K562 (cell line): ENCODE measurements at regions not wholly inside any gene's neighbourhood (a gene's known extent, or its start where the extent isn't known, plus 50 kb on each side); places are given as distances from the start of the nearest gene placed in this dataset.

Experiments used
- ARID2 ChIP-seq: fragments of 450-650 bp; IDR thresholded peaks from 2 replicates; pipeline ENCODE4 v1.6.1; 2017; ENCODE audit warnings: antibody characterized with exemption, mild to moderate bottlenecking
- C11orf30 ChIP-seq: fragments of 450-650 bp; IDR thresholded peaks from 2 replicates; pipeline ENCODE4 v1.6.1; 2016; ENCODE audit warnings: low read depth, mild to moderate bottlenecking
- ELF1 ChIP-seq: fragments of 200-800 bp; sonication (Bioruptor generic); IDR thresholded peaks from 2 replicates; pipeline ENCODE4 v1.6.1; 2016; ENCODE audit warnings: missing genetic modification characterization, missing compliant biosample characterization
- HCFC1 ChIP-seq: IDR thresholded peaks from 2 replicates; pipeline ENCODE4 v1.6.1; 2012; ENCODE audit warnings: low read depth, low read length, improper control_type of control experiment
- HLTF ChIP-seq: fragments of 450-650 bp; IDR thresholded peaks from 2 replicates; pipeline ENCODE4 v1.6.1; 2016
- MYC ChIP-seq, 2 experiments: fragments of 250-450 bp in 1 of 2; sonication (Bioruptor Pico) in 1 of 2; IDR thresholded peaks; 2 replicates each; pipeline versions ENCODE4 v1.5.1 to v1.6.1; 2012 to 2021; ENCODE audit warnings: low read depth in 2 of 2, borderline replicate concordance in 1 of 2, improper control_type of control experiment in 1 of 2, low read length in 1 of 2, mild to moderate bottlenecking in 1 of 2, moderate library complexity in 1 of 2
- NFRKB ChIP-seq: fragments of 450-650 bp; IDR thresholded peaks from 2 replicates; pipeline ENCODE4 v1.6.1; 2016; ENCODE audit warnings: low read depth
- TCF7L2 ChIP-seq: fragments of 150-350 bp; IDR thresholded peaks from 2 replicates; pipeline ENCODE4 v1.6.1; 2016; ENCODE audit warnings: low read depth, mild to moderate bottlenecking, low read length, moderate library complexity
- YY1 ChIP-seq, 3 experiments: IDR thresholded peaks; 2 replicates each; pipeline ENCODE4 v1.6.1; 2011; ENCODE audit warnings: low read length in 2 of 3, mild to moderate bottlenecking in 2 of 3, moderate library complexity in 2 of 3, borderline replicate concordance in 1 of 3, control low read depth in 1 of 3, low read depth in 1 of 3; ENCODE audit not compliant: insufficient read depth in 3 of 3, insufficient replicate concordance in 2 of 3, control insufficient read depth in 1 of 3, insufficient read length in 1 of 3; ENCODE audit errors: extremely low read depth in 1 of 3
- ZNF699 ChIP-seq: fragments of 250-450 bp; sonication (Bioruptor Pico); IDR thresholded peaks from 2 replicates; pipeline ENCODE4 v1.8.0; 2021; ENCODE audit warnings: mild to moderate bottlenecking, moderate library complexity; ENCODE audit not compliant: insufficient replicate concordance
- TF ChIP-seq, protein P1 (sequence below): fragments of 250-450 bp; sonication (Bioruptor Pico); IDR thresholded peaks from 2 replicates; pipeline ENCODE4 v1.5.0; 2021; ENCODE audit warnings: mild to moderate bottlenecking, moderate library complexity
- TF ChIP-seq, protein P2 (sequence below): fragments of 450-650 bp; IDR thresholded peaks from 2 replicates; pipeline ENCODE4 v1.6.1; 2016; ENCODE audit warnings: borderline replicate concordance
- TF ChIP-seq, protein P3 (sequence below), 3 experiments: fragments of 200-800 bp in 1 of 3; fragments of 250-450 bp in 1 of 3; fragments of 450-650 bp in 1 of 3; sonication (Bioruptor Pico) in 1 of 3; sonication (Bioruptor generic) in 1 of 3; formaldehyde crosslinking in 1 of 3; IDR thresholded peaks; 2 replicates each; pipeline versions ENCODE4 v1.6.1 to v1.8.0; 2016 to 2022; ENCODE audit warnings: mild to moderate bottlenecking in 2 of 3, missing genetic modification characterization in 2 of 3, missing compliant biosample characterization in 1 of 3, moderate library complexity in 1 of 3
- TF ChIP-seq, protein P4 (sequence below): fragments of 200-800 bp; sonication (Bioruptor generic); IDR thresholded peaks from 2 replicates; pipeline ENCODE4 v1.6.1; 2017; ENCODE audit warnings: missing genetic modification characterization, missing compliant biosample characterization

DNA sequence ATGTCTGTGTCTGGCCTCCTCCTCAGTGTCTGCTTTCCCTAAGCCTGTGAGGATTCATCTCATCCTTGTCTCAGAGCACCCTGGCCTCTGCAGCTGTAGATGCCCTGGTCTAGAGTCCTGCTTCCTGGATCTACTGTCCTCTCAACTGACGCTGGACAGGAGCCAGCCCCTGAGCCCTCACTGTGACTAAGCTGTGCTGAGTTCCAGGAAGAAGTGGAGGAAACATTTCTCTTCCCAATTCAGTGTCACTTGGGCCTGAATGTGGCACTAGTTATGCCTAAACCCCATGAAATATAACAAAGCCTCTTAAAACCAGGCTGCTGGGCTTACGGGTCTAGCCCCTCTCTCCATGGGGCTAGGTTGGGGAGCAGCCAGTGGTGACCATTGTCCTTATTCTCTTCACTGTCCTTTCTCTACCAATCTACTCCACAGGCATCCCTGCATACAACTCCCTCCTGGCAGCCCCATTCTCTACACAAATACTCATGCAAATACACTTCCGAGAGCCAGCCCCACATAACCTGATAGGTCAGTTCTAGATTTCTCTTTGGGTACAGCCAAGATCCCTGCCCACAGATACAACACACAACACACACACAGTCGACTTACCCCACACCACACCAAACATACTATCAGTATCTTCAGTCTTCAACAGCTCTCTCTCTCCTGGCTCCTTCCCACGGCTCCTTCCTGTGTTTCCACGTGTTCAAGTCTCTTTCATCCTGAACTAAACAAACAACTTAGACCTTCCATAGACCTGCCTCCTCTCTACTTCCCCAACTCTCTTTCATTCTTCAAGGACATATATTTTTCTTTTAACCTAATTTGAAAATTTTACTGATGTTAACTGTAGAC lies 220.8 kb downstream of the SNX18 start (continued):
- TF ChIP-seq, protein P1, sequence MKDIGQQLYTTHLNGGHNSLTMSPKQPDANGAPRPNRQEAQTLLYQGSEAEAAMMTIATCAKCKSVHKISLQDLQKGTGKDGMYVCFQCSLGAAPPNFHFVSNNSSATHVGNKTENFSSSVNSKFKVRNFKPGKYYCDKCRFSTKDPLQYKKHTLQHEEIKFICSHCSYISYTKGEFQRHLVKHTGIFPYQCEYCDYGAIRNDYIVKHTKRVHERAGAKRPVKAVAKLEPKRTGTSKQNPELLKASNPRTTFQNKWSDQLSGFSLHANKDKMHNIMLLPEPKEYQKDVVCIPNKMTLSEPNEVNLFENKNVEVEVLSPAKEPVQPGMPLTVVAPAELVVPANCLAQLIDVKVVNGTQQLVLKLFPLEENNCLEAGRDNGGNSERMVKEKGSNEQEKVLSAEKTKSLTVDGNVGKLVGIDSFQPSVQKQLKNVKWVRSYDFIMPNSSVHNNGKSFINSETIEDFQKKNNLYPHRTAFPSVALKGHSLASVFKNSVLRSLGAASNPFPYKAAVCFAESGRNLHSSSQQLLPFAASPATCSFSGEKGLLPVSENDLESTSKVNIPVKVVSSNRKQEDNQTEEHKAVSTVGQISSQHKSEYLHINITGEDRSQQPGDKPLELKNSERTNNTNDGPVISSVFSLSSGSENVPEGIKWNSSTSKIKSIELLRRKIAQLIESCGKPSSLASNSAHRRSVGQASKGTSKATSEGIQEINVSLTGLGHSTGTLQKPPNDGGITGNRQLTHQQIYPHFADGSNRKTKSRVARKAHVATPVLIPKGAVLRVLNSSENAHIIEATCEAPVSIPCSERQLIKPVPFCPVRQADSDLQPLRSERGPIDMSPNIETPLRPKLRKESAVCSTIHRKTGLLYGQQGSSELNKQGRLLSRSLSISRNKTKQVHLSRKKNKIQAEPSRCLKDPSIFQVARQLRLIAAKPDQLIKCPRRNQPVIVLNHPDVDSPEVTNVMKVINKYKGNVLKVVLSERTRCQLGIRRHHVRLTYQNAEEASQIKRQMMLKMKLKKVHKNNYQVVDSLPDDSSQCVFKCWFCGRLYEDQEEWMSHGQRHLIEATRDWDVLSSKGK (CRISPR knock-in tag) = no peak
- peak; percentile 82 for TF ChIP-seq NFRKB
- no peak for TF ChIP-seq HCFC1
- TF ChIP-seq ELF1 (tag) = peak; percentile 80
- TF ChIP-seq ZNF699 (CRISPR knock-in tag) = no peak
- TF ChIP-seq, protein P2, sequence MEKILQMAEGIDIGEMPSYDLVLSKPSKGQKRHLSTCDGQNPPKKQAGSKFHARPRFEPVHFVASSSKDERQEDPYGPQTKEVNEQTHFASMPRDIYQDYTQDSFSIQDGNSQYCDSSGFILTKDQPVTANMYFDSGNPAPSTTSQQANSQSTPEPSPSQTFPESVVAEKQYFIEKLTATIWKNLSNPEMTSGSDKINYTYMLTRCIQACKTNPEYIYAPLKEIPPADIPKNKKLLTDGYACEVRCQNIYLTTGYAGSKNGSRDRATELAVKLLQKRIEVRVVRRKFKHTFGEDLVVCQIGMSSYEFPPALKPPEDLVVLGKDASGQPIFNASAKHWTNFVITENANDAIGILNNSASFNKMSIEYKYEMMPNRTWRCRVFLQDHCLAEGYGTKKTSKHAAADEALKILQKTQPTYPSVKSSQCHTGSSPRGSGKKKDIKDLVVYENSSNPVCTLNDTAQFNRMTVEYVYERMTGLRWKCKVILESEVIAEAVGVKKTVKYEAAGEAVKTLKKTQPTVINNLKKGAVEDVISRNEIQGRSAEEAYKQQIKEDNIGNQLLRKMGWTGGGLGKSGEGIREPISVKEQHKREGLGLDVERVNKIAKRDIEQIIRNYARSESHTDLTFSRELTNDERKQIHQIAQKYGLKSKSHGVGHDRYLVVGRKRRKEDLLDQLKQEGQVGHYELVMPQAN = 0 out of 2 replicates have a peak, but pooled peaks have one; percentile 35
- no peak for TF ChIP-seq ARID2
- TF ChIP-seq YY1 (IDR thresholded peaks at IDR 0.05; ENCODE audit: borderline replicate concordance in 1 of 3, control insufficient read depth in 1 of 3, extremely low read depth in 1 of 3, insufficient read depth in 3 of 3, insufficient read length in 1 of 3, insufficient replicate concordance in 2 of 3, low read depth in 1 of 3, low read length in 2 of 3) = peak in 1 of 3 experiments; percentile 23
- TF ChIP-seq, protein P3, sequence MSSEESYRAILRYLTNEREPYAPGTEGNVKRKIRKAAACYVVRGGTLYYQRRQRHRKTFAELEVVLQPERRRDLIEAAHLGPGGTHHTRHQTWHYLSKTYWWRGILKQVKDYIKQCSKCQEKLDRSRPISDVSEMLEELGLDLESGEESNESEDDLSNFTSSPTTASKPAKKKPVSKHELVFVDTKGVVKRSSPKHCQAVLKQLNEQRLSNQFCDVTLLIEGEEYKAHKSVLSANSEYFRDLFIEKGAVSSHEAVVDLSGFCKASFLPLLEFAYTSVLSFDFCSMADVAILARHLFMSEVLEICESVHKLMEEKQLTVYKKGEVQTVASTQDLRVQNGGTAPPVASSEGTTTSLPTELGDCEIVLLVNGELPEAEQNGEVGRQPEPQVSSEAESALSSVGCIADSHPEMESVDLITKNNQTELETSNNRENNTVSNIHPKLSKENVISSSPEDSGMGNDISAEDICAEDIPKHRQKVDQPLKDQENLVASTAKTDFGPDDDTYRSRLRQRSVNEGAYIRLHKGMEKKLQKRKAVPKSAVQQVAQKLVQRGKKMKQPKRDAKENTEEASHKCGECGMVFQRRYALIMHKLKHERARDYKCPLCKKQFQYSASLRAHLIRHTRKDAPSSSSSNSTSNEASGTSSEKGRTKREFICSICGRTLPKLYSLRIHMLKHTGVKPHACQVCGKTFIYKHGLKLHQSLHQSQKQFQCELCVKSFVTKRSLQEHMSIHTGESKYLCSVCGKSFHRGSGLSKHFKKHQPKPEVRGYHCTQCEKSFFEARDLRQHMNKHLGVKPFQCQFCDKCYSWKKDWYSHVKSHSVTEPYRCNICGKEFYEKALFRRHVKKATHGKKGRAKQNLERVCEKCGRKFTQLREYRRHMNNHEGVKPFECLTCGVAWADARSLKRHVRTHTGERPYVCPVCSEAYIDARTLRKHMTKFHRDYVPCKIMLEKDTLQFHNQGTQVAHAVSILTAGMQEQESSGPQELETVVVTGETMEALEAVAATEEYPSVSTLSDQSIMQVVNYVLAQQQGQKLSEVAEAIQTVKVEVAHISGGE (CRISPR knock-in tag; IDR thresholded peaks at IDR 0.05) = 0 out of 6 replicates have a peak, but pooled peaks of 1 of the 3 experiments have one; percentile 53
- TF ChIP-seq TCF7L2 = no peak
- TF ChIP-seq, protein P4, sequence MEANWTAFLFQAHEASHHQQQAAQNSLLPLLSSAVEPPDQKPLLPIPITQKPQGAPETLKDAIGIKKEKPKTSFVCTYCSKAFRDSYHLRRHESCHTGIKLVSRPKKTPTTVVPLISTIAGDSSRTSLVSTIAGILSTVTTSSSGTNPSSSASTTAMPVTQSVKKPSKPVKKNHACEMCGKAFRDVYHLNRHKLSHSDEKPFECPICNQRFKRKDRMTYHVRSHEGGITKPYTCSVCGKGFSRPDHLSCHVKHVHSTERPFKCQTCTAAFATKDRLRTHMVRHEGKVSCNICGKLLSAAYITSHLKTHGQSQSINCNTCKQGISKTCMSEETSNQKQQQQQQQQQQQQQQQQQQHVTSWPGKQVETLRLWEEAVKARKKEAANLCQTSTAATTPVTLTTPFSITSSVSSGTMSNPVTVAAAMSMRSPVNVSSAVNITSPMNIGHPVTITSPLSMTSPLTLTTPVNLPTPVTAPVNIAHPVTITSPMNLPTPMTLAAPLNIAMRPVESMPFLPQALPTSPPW (CRISPR knock-in tag) = 0 out of 2 replicates have a peak, but pooled peaks have one; percentile 27
- peak; percentile 56 for TF ChIP-seq MYC (IDR thresholded peaks at IDR 0.05; ENCODE audit: low read depth, low read length)
- TF ChIP-seq MYC (CRISPR knock-in tag; IDR thresholded peaks at IDR 0.05; ENCODE audit: borderline replicate concordance, low read depth) = no peak
- peak; percentile 54 for TF ChIP-seq C11orf30
- TF ChIP-seq HLTF = 0 out of 2 replicates have a peak, but pooled peaks have one; percentile 17
